ENCODE measurements at regions not wholly inside any gene's neighbourhood (a gene's known extent, or its start where the extent isn't known, plus 50 kb on each side); places are given as distances from the start of the nearest gene placed in this dataset.

DNA sequence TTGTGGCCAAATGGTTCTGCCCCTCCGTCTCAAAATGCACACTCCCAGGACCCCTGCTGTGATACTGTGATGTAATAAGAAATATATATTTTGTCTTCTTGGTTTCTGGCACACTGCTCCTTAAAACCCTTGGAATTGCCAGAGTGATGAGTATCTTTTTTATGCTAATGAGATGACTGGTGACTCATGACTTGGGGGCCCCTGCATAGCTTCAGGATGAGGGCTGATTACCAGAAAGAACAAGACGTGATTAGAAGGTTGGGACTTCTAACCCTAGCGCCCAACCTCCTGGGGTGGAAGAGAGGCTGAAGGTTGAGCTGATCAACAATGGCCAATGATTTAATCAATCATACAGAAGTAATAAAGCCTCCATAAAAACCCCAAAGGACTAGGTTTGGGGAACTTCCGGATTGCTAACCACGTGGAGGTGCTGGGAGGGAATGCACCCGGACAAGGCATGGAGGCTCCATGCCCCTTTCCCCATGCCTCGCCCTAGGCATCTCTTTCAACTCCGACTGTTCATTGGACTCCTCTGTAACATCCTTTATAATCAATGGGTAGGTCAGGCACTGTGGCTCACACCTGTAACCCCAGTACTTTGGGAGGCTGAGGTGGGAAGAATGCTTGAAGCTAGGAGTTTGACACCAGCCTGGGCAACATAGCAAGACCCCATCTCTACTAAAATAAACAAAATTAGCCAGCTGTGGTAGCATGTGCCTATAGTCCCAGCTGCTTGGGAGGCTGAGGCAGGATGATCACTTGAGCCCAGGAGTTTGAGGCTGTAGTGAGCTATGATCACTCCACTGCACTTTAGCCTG is 89.1 kb downstream of the HS1BP3 start (continued):
- TF ChIP-seq, protein P1, sequence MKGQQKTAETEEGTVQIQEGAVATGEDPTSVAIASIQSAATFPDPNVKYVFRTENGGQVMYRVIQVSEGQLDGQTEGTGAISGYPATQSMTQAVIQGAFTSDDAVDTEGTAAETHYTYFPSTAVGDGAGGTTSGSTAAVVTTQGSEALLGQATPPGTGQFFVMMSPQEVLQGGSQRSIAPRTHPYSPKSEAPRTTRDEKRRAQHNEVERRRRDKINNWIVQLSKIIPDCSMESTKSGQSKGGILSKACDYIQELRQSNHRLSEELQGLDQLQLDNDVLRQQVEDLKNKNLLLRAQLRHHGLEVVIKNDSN (IDR thresholded peaks at IDR 0.05; ENCODE audit: borderline replicate concordance, low read depth) = no peak
- TF ChIP-seq, protein P2, sequence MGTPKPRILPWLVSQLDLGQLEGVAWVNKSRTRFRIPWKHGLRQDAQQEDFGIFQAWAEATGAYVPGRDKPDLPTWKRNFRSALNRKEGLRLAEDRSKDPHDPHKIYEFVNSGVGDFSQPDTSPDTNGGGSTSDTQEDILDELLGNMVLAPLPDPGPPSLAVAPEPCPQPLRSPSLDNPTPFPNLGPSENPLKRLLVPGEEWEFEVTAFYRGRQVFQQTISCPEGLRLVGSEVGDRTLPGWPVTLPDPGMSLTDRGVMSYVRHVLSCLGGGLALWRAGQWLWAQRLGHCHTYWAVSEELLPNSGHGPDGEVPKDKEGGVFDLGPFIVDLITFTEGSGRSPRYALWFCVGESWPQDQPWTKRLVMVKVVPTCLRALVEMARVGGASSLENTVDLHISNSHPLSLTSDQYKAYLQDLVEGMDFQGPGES (IDR thresholded peaks at IDR 0.05; ENCODE audit: low read depth, low read length) = no peak
- TF ChIP-seq, protein P3, sequence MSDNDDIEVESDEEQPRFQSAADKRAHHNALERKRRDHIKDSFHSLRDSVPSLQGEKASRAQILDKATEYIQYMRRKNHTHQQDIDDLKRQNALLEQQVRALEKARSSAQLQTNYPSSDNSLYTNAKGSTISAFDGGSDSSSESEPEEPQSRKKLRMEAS (IDR thresholded peaks at IDR 0.05; ENCODE audit: low read depth) = 0 out of 2 replicates have a peak, but pooled peaks have one; percentile 45
- TF ChIP-seq, protein P4, sequence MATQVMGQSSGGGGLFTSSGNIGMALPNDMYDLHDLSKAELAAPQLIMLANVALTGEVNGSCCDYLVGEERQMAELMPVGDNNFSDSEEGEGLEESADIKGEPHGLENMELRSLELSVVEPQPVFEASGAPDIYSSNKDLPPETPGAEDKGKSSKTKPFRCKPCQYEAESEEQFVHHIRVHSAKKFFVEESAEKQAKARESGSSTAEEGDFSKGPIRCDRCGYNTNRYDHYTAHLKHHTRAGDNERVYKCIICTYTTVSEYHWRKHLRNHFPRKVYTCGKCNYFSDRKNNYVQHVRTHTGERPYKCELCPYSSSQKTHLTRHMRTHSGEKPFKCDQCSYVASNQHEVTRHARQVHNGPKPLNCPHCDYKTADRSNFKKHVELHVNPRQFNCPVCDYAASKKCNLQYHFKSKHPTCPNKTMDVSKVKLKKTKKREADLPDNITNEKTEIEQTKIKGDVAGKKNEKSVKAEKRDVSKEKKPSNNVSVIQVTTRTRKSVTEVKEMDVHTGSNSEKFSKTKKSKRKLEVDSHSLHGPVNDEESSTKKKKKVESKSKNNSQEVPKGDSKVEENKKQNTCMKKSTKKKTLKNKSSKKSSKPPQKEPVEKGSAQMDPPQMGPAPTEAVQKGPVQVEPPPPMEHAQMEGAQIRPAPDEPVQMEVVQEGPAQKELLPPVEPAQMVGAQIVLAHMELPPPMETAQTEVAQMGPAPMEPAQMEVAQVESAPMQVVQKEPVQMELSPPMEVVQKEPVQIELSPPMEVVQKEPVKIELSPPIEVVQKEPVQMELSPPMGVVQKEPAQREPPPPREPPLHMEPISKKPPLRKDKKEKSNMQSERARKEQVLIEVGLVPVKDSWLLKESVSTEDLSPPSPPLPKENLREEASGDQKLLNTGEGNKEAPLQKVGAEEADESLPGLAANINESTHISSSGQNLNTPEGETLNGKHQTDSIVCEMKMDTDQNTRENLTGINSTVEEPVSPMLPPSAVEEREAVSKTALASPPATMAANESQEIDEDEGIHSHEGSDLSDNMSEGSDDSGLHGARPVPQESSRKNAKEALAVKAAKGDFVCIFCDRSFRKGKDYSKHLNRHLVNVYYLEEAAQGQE (IDR thresholded peaks at IDR 0.05; ENCODE audit: low read depth, low read length) = peak; percentile 35; the same call in 1 of the 2 replicates
- TF ChIP-seq SIN3A (IDR thresholded peaks at IDR 0.05; ENCODE audit: borderline replicate concordance, low read depth, low read length) (0 out of 2 replicates have a peak, but pooled peaks have one; percentile 53), EZH2phosphoT487 (IDR thresholded peaks at IDR 0.05; ENCODE audit: borderline replicate concordance, low read depth) (no peak), TAF1 (IDR thresholded peaks at IDR 0.05; ENCODE audit: borderline replicate concordance, low read depth, low read length) (no peak), RXRA (IDR thresholded peaks at IDR 0.05; ENCODE audit: borderline replicate concordance, low read depth) (no peak), FOXJ3 (CRISPR knock-in tag; IDR thresholded peaks at IDR 0.05) (no peak), TEAD4 (IDR thresholded peaks at IDR 0.05; ENCODE audit: borderline replicate concordance, insufficient read depth) (peak; percentile 57; the same call in 1 of the 2 replicates), YY1 (IDR thresholded peaks at IDR 0.05; ENCODE audit: low read depth) (no peak), RCOR1 (IDR thresholded peaks at IDR 0.05; ENCODE audit: low read length) (no peak), RAD21 (IDR thresholded peaks at IDR 0.05; ENCODE audit: low read length) (no peak), FOXM1 (IDR thresholded peaks at IDR 0.05; ENCODE audit: low read depth) (no peak), POLR2AphosphoS5 (IDR thresholded peaks at IDR 0.05; ENCODE audit: low read depth, low read length) (peak; percentile 48; the same call in 1 of the 2 replicates), GATA2 (CRISPR knock-in tag; IDR thresholded peaks at IDR 0.05) (no peak), SMC3 (IDR thresholded peaks at IDR 0.05; ENCODE audit: low read depth, low read length) (no peak)
- TF ChIP-seq, protein P5, sequence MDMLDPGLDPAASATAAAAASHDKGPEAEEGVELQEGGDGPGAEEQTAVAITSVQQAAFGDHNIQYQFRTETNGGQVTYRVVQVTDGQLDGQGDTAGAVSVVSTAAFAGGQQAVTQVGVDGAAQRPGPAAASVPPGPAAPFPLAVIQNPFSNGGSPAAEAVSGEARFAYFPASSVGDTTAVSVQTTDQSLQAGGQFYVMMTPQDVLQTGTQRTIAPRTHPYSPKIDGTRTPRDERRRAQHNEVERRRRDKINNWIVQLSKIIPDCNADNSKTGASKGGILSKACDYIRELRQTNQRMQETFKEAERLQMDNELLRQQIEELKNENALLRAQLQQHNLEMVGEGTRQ (IDR thresholded peaks at IDR 0.05; ENCODE audit: borderline replicate concordance, low read depth, low read length) = no peak
- TF ChIP-seq, protein P6, sequence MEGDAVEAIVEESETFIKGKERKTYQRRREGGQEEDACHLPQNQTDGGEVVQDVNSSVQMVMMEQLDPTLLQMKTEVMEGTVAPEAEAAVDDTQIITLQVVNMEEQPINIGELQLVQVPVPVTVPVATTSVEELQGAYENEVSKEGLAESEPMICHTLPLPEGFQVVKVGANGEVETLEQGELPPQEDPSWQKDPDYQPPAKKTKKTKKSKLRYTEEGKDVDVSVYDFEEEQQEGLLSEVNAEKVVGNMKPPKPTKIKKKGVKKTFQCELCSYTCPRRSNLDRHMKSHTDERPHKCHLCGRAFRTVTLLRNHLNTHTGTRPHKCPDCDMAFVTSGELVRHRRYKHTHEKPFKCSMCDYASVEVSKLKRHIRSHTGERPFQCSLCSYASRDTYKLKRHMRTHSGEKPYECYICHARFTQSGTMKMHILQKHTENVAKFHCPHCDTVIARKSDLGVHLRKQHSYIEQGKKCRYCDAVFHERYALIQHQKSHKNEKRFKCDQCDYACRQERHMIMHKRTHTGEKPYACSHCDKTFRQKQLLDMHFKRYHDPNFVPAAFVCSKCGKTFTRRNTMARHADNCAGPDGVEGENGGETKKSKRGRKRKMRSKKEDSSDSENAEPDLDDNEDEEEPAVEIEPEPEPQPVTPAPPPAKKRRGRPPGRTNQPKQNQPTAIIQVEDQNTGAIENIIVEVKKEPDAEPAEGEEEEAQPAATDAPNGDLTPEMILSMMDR (IDR thresholded peaks at IDR 0.05) = no peak

All from SK-N-SH (cell line).